Stimulated activated memory B cell treated with anti-CD40 and anti-IgM and Interleukin-4, amounts not matched to agents 10 μg/mL and 1 μg/mL and 100 μg/mL, for 72 hours (primary cell): ENCODE measurements at regions not wholly inside any gene's neighbourhood (a gene's known extent, or its start where the extent isn't known, plus 50 kb on each side); places are given as distances from the start of the nearest gene placed in this dataset.
"Not testable (repeated sequence)": the region's sequence is repeated elsewhere in the genome, so short reads cannot be mapped to it uniquely, and the experiment has no call there.

Source experiments
- ATAC-seq: fragments of 150-1000 bp; cut with Tn5 transposase; 2 replicates; pipeline ENCODE4 v1.10.0; 2021
- H3K27ac Mint-ChIP-seq: one replicate; pipeline ENCODE4 v1.8.0; 2022; ENCODE audit warnings: mild to moderate bottlenecking, mixed read lengths
- H3K27me3 Mint-ChIP-seq: one replicate; pipeline ENCODE4 v1.8.0; 2022; ENCODE audit warnings: mixed read lengths
- H3K36me3 Mint-ChIP-seq: one replicate; pipeline ENCODE4 v1.8.0; 2022; ENCODE audit warnings: mixed read lengths
- H3K4me1 Mint-ChIP-seq: one replicate; pipeline ENCODE4 v1.8.0; 2022; ENCODE audit warnings: mixed read lengths
- H3K4me3 Mint-ChIP-seq: one replicate; pipeline ENCODE4 v1.8.0; 2022; ENCODE audit warnings: mild to moderate bottlenecking, moderate library complexity, mixed read lengths
- H3K9me3 Mint-ChIP-seq: one replicate; pipeline ENCODE4 v1.8.0; 2022; ENCODE audit warnings: mixed read lengths

GRCh38 chr13:64127856-64128255 is 2712.2 kb upstream of the PCDH20 start:
- H3K27me3 Mint-ChIP-seq = no peaks in the 10 kb centered on the region
- no peak overlapping the region for H3K27ac Mint-ChIP-seq
- no peaks in the 10 kb centered on the region for H3K36me3 Mint-ChIP-seq
- ATAC-seq = no peak
- peaks cover 2% of the 10 kb centered on the region for H3K9me3 Mint-ChIP-seq
- no peak overlapping the region for H3K4me3 Mint-ChIP-seq
- H3K4me1 Mint-ChIP-seq = no peaks in the 10 kb centered on the region

DNA sequence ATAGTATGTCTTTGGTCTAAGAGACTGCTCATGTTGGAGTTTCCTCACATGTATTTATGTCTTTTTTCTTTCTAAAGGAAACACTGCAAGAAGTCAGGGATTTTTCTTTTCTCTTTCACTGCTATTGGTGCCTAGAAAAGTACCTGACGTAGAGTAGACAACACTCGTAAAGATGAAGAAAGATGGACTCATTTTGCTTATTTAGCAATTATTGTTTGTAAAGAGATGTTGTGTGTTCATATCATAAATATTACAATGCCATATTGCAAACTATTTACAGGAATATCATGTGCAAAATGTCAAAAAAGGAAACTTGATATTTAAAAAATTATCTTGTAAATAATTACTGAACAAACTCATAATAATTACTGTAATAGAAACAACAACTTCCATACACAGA is 2711.5 kb upstream of the PCDH20 start:
- ATAC-seq = no peak
- no peak overlapping the region for H3K4me3 Mint-ChIP-seq
- peaks cover 2% of the 10 kb centered on the region for H3K9me3 Mint-ChIP-seq
- no peaks in the 10 kb centered on the region for H3K27me3 Mint-ChIP-seq
- no peaks in the 10 kb centered on the region for H3K36me3 Mint-ChIP-seq
- no peak overlapping the region for H3K27ac Mint-ChIP-seq
- no peaks in the 10 kb centered on the region for H3K4me1 Mint-ChIP-seq

DNA sequence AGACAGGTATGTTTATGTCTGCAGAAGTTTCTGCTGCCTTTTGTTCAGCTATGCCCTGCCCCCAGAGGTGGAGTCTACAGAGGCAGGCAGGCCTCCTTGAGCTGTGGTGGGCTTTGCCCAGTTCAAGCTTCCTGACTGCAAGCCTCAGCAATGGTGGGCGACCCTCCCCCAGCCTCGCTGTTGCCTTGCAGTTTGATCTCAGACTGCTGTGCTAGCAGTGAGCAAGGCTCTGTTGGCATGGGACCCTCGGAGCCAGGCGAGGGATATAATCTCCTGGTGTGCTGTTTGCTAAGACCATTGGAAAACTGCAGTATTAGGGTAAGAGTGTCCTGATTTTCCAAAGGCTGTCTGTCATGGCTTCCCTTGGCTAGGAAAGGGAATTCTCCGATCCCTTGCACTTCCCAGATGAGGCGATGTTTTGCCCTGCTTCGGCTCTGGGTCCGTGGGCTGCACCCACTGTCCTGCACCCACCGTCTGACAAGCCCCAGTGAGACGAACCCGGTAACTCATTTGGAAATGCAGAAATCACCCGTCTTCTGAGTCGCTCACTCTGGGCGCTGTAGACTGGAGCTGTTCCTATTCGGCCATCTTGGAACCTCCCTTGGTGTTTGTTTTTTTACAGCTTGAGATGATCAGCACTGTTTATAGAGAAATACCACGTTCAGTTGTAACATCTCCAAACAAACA is 2705.5 kb upstream of the PCDH20 start:
- H3K4me1 Mint-ChIP-seq, H3K4me3 Mint-ChIP-seq, H3K27me3 Mint-ChIP-seq, H3K36me3 Mint-ChIP-seq, ATAC-seq, H3K27ac Mint-ChIP-seq: not testable (repeated sequence)
- H3K9me3 Mint-ChIP-seq = peaks cover 10% of the 10 kb centered on the region

DNA sequence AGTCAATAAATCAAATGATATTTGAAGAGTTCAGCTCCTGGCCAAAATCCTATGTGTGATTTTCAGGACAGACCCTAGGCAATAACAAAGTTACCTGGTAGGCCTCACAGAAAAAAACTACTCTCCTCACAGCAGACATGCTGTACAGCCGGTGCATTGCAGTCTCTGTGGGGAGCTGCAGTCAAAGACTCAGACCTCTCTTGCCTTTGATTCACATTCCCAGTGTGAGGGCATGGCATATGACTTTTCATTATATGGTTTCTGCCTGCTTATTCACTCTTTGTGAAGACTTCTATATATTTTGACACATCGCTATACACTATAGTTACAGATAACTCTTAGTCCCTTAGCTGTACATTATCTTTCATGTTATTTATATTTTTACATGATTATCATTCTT is 2684.3 kb upstream of the PCDH20 start:
- no peak overlapping the region for H3K27ac Mint-ChIP-seq
- ATAC-seq = no peak

GRCh38 chr13:64090311-64090710 is 2674.7 kb upstream of the PCDH20 start:
- Mint-ChIP-seq H3K27me3 (no peaks in the 10 kb centered on the region), H3K4me3 (no peak overlapping the region), H3K36me3 (no peaks in the 10 kb centered on the region), H3K4me1 (no peaks in the 10 kb centered on the region), H3K9me3 (peaks cover 10% of the 10 kb centered on the region), H3K27ac (no peak overlapping the region)
- ATAC-seq = no peak

More for the DNA sequence above, 2684.3 kb upstream of the PCDH20 start:
- Mint-ChIP-seq H3K27me3 (no peaks in the 10 kb centered on the region), H3K36me3 (no peaks in the 10 kb centered on the region), H3K9me3 (peaks cover 2% of the 10 kb centered on the region), H3K4me3 (no peak overlapping the region), H3K4me1 (no peaks in the 10 kb centered on the region)

- Mint-ChIP-seq H3K9me3 (peaks cover 8% of the 10 kb centered on the region), H3K4me1 (no peaks in the 10 kb centered on the region), H3K27me3 (no peaks in the 10 kb centered on the region), H3K27ac (no peak overlapping the region), H3K4me3 (no peak overlapping the region), H3K36me3 (no peaks in the 10 kb centered on the region)
- no peak for ATAC-seq
These were observed 2672.8 kb upstream of the PCDH20 start for GRCh38 chr13:64088491-64088890.

- Mint-ChIP-seq H3K9me3 (peaks cover 8% of the 10 kb centered on the region), H3K27ac (no peak overlapping the region), H3K4me1 (no peaks in the 10 kb centered on the region), H3K4me3 (no peak overlapping the region), H3K27me3 (no peaks in the 10 kb centered on the region), H3K36me3 (no peaks in the 10 kb centered on the region)
- ATAC-seq = no peak
These were observed 2672.0 kb upstream of the PCDH20 start for GRCh38 chr13:64087624-64088023.

DNA sequence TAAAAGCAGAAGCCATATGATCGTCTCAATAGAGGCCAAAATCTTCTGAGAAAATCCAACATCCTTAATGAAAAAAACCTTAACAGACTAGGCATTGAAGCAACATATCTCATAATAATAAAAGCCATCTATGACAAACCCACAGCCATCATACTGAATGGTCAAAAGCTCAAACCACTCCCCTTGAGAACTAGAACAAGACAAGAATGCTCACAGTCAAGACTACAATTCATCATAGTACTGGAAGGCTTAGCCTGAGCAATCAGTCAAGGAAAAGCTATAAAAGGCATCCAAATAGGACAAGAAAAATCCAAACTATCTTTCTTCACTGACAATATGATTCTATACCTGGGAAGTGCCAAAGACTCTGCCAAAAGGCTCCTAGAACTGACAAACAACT is 2668.2 kb upstream of the PCDH20 start:
- Mint-ChIP-seq H3K36me3 (no peaks in the 10 kb centered on the region), H3K27me3 (no peaks in the 10 kb centered on the region), H3K4me3 (no peak overlapping the region), H3K4me1 (no peaks in the 10 kb centered on the region), H3K27ac (no peak overlapping the region), H3K9me3 (peaks cover 8% of the 10 kb centered on the region)
- no peak for ATAC-seq

DNA sequence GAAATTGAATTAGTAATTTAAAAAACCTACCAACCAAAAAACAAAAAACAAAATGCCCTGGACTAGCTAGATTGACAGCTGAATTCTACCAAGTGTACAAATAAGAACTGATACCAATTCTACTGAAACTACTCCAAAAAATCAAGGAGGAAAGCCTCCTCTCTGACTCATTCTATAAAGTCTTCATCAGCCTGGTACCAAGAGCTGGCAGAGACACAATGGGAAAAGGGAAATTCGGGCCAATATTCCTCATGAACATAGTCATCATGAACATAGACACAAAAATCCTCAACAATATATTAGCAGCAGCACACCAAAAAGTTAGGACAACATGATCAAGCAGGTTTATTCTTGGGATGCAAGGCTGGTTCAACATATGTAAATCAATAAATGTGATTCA is 2667.7 kb upstream of the PCDH20 start:
- H3K27ac Mint-ChIP-seq = no peak overlapping the region
- no peak overlapping the region for H3K4me3 Mint-ChIP-seq
- H3K4me1 Mint-ChIP-seq = no peaks in the 10 kb centered on the region
- H3K27me3 Mint-ChIP-seq = no peaks in the 10 kb centered on the region
- no peaks in the 10 kb centered on the region for H3K36me3 Mint-ChIP-seq
- ATAC-seq = no peak
- peaks cover 9% of the 10 kb centered on the region for H3K9me3 Mint-ChIP-seq

GRCh38 chr13:64078480-64078936 is 2662.9 kb upstream of the PCDH20 start:
- Mint-ChIP-seq H3K4me1 (no peaks in the 10 kb centered on the region), H3K4me3 (no peak overlapping the region), H3K27ac (no peak overlapping the region), H3K27me3 (no peaks in the 10 kb centered on the region), H3K9me3 (peaks cover 3% of the 10 kb centered on the region), H3K36me3 (no peaks in the 10 kb centered on the region)
- ATAC-seq = no peak

DNA sequence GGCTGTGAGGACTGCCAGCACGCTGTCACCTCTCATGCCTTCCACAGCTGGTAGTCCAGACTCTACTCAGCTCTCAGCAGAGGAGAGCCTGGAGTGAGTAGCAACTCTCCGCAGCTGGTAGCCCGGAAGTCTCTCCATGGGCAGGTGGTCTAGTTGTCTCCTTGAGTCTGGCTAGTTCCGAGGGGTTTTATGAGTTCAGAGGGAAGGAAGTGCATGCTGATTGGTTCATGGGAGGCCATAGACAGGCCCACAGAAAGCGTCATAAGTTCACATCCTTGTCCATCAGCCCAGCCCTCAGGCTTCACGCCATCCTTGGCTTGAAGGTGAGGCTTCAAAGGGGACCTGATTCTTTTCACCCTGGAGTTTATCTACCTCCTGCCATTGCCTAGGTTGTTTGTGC is 2662.4 kb upstream of the PCDH20 start:
- Mint-ChIP-seq H3K4me1 (no peaks in the 10 kb centered on the region), H3K27me3 (no peaks in the 10 kb centered on the region)

GRCh38 chr13:64077132-64077835 is 2661.6 kb upstream of the PCDH20 start:
- not testable (repeated sequence) for H3K9me3 Mint-ChIP-seq, ATAC-seq, H3K36me3 Mint-ChIP-seq, H3K4me3 Mint-ChIP-seq, H3K27ac Mint-ChIP-seq, H3K27me3 Mint-ChIP-seq, H3K4me1 Mint-ChIP-seq

More for the DNA sequence above, 2662.4 kb upstream of the PCDH20 start:
- no peak overlapping the region for H3K27ac Mint-ChIP-seq
- H3K36me3 Mint-ChIP-seq = no peaks in the 10 kb centered on the region
- ATAC-seq = no peak
- no peak overlapping the region for H3K4me3 Mint-ChIP-seq
- H3K9me3 Mint-ChIP-seq = peaks cover 3% of the 10 kb centered on the region

DNA sequence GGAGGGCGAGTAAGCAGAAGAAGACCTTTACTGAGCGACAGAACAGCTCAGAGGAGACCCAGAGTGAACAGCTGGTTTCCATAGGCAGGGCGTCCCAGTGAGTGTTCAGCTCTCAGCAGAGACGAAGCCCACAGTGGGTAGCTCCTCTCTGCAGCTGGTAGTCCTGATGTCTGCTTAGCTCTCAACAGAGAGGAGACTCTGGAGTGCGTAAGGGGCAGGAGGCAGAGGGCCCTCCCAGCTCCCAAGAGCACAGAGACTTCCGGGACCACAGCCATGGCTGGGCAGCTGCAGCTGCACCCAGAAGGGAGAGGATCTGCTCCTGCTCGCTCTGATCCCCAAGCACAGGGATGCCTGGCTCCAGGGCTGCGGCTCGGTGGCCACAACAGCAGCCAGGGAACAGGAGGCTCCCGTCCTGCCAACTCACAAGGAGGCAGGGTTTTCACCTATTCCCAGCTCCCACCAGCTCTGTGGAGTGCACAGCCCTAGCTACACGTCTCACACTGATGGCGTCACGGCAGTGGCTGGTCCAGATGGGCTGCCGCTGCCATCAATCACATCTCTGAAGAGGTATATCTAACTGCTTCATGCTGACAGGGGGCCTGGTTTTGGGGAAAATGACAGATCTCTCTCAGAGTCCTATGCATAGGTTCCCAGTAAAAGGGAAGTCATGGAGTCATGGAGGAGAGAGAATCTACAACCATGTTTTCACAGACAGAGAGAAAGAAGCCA is 2660.1 kb upstream of the PCDH20 start:
- ATAC-seq = peak; percentile 36
- H3K4me1 Mint-ChIP-seq = no peaks in the 10 kb centered on the region

GRCh38 chr13:64074971-64075474 is 2659.4 kb upstream of the PCDH20 start:
- no peak for ATAC-seq
- Mint-ChIP-seq H3K4me1 (no peaks in the 10 kb centered on the region), H3K4me3 (no peak overlapping the region), H3K9me3 (peaks cover 6% of the 10 kb centered on the region), H3K27ac (no peak overlapping the region), H3K27me3 (no peaks in the 10 kb centered on the region), H3K36me3 (no peaks in the 10 kb centered on the region)

More for the DNA sequence above, 2660.1 kb upstream of the PCDH20 start:
- Mint-ChIP-seq H3K27me3 (no peaks in the 10 kb centered on the region), H3K4me3 (no peak overlapping the region), H3K9me3 (peaks cover 6% of the 10 kb centered on the region), H3K36me3 (no peaks in the 10 kb centered on the region), H3K27ac (no peak overlapping the region)

DNA sequence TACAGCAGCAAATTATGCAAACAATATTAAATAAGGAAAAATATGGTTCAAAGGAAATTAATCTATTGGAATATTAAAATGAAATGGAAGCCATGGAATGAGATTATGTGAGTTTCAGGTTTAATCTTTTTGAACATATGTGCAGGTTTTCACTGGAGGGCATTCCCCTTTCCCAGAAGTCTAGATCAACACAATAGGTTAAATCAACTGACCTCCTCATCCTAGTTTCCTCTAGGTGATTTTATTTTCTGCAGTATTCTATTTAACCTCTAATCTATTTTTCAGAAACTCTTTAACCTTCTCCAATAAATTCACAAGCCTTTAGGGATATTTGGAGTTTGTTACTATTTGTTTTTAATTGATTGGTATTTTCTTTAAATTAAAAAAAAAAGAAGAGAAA is 2657.6 kb upstream of the PCDH20 start:
- no peaks in the 10 kb centered on the region for H3K36me3 Mint-ChIP-seq
- peaks cover 8% of the 10 kb centered on the region for H3K9me3 Mint-ChIP-seq
- H3K4me1 Mint-ChIP-seq = no peaks in the 10 kb centered on the region
- ATAC-seq = no peak
- no peak overlapping the region for H3K27ac Mint-ChIP-seq
- no peaks in the 10 kb centered on the region for H3K27me3 Mint-ChIP-seq
- H3K4me3 Mint-ChIP-seq = no peak overlapping the region
